Panc1 (cell line): ENCODE measurements at regions not wholly inside any gene's neighbourhood (a gene's known extent, or its start where the extent isn't known, plus 50 kb on each side); places are given as distances from the start of the nearest gene placed in this dataset.
"Not testable (repeated sequence)": the region's sequence is repeated elsewhere in the genome, so short reads cannot be mapped to it uniquely, and the experiment has no call there.

Experiments
- CTCF ChIP-seq: fragments of 450-650 bp; IDR thresholded peaks from 2 replicates; pipeline ENCODE4 v1.5.1; 2017; ENCODE audit warnings: mild to moderate bottlenecking
- POLR2AphosphoS5 ChIP-seq: IDR thresholded peaks from 2 replicates; pipeline ENCODE4 v1.6.1; 2012; ENCODE audit warnings: mild to moderate bottlenecking, low read depth, low read length, moderate library complexity
- SIN3A ChIP-seq: IDR thresholded peaks from 2 replicates; pipeline ENCODE4 v1.6.1; 2012; ENCODE audit warnings: low read depth, mild to moderate bottlenecking, low read length, moderate library complexity, borderline replicate concordance; ENCODE audit not compliant: insufficient read depth

GRCh38 chr20:55117577-55117976 lies 642.2 kb downstream of the DOK5 start:
- not testable (repeated sequence) for TF ChIP-seq CTCF, POLR2AphosphoS5, SIN3A
